ENCODE measurements at regions not wholly inside any gene's neighbourhood (a gene's known extent, or its start where the extent isn't known, plus 50 kb on each side); places are given as distances from the start of the nearest gene placed in this dataset.
"Not testable (repeated sequence)": the region's sequence is repeated elsewhere in the genome, so short reads cannot be mapped to it uniquely, and the experiment has no call there.

- Mint-ChIP-seq H3K9me3 (peaks cover 9% of the 10 kb centered on the region), H3K4me1 (no peaks in the 10 kb centered on the region), H3K27me3 (no peaks in the 10 kb centered on the region), H3K36me3 (ENCODE audit: low read depth) (no peaks in the 10 kb centered on the region), H3K27ac (no peak overlapping the region), H3K4me3 (no peak overlapping the region)
- ChIA-PET POLR2A (no interaction called here), CTCF (no interaction called here)
- no peak for DNase-seq
Measured at GRCh38 chr13:86445672-86446071, 646.5 kb upstream of the SLITRK6 start.

GRCh38 chr13:86446311-86446710, 647.1 kb upstream of the SLITRK6 start:
- POLR2A ChIA-PET, result no interaction called here
- CTCF ChIA-PET, result no interaction called here
- no peak for DNase-seq
- Mint-ChIP-seq H3K4me3 (no peak overlapping the region), H3K27ac (no peak overlapping the region), H3K9me3 (peaks cover 9% of the 10 kb centered on the region), H3K27me3 (no peaks in the 10 kb centered on the region), H3K36me3 (ENCODE audit: low read depth) (no peaks in the 10 kb centered on the region), H3K4me1 (no peaks in the 10 kb centered on the region)

- H3K27ac Mint-ChIP-seq, result no peak overlapping the region
- CTCF ChIA-PET, result no interaction called here
- H3K36me3 Mint-ChIP-seq (ENCODE audit: low read depth), result no peaks in the 10 kb centered on the region
- POLR2A ChIA-PET, result no interaction called here
- no peak for DNase-seq
- no peaks in the 10 kb centered on the region for H3K27me3 Mint-ChIP-seq
- no peak overlapping the region for H3K4me3 Mint-ChIP-seq
- H3K4me1 Mint-ChIP-seq, result no peaks in the 10 kb centered on the region
- H3K9me3 Mint-ChIP-seq, result peaks cover 9% of the 10 kb centered on the region
Measured at GRCh38 chr13:86447479-86447878, 648.3 kb upstream of the SLITRK6 start.

- H3K36me3 Mint-ChIP-seq (ENCODE audit: low read depth), result no peaks in the 10 kb centered on the region
- no peak overlapping the region for H3K4me3 Mint-ChIP-seq
- ChIA-PET CTCF (no interaction called here), POLR2A (no interaction called here)
- no peak for DNase-seq
- H3K9me3 Mint-ChIP-seq, result peaks cover 2% of the 10 kb centered on the region
- H3K27me3 Mint-ChIP-seq, result no peaks in the 10 kb centered on the region
- no peak overlapping the region for H3K27ac Mint-ChIP-seq
- H3K4me1 Mint-ChIP-seq, result no peaks in the 10 kb centered on the region
Measured at GRCh38 chr13:86462011-86462410, 662.8 kb upstream of the SLITRK6 start.

- ChIA-PET POLR2A (no interaction called here), CTCF (no interaction called here)
- Mint-ChIP-seq H3K36me3 (ENCODE audit: low read depth) (no peaks in the 10 kb centered on the region), H3K27ac (no peak overlapping the region), H3K4me1 (no peaks in the 10 kb centered on the region), H3K4me3 (no peak overlapping the region), H3K9me3 (peaks cover 2% of the 10 kb centered on the region), H3K27me3 (no peaks in the 10 kb centered on the region)
- no peak for DNase-seq
Measured at GRCh38 chr13:86464193-86464592, 665.0 kb upstream of the SLITRK6 start.

- no peak for DNase-seq
- H3K4me3 Mint-ChIP-seq, result no peak overlapping the region
- H3K27ac Mint-ChIP-seq, result no peak overlapping the region
- no peaks in the 10 kb centered on the region for H3K36me3 Mint-ChIP-seq (ENCODE audit: low read depth)
- H3K27me3 Mint-ChIP-seq, result no peaks in the 10 kb centered on the region
- ChIA-PET CTCF (no interaction called here), POLR2A (no interaction called here)
- no peaks in the 10 kb centered on the region for H3K4me1 Mint-ChIP-seq
- no peaks in the 10 kb centered on the region for H3K9me3 Mint-ChIP-seq
Measured at GRCh38 chr13:86474971-86475370, 675.8 kb upstream of the SLITRK6 start.

- no peak overlapping the region for H3K27ac Mint-ChIP-seq
Measured at GRCh38 chr13:86476656-86477055, 677.4 kb upstream of the SLITRK6 start.

GRCh38 chr13:86486582-86486981, 687.4 kb upstream of the SLITRK6 start:
- Mint-ChIP-seq H3K4me3 (no peak overlapping the region), H3K36me3 (ENCODE audit: low read depth) (no peaks in the 10 kb centered on the region), H3K27ac (no peak overlapping the region), H3K4me1 (no peaks in the 10 kb centered on the region), H3K9me3 (peaks cover 7% of the 10 kb centered on the region), H3K27me3 (no peaks in the 10 kb centered on the region)
- ChIA-PET POLR2A (no interaction called here), CTCF (no interaction called here)
- no peak for DNase-seq

More at GRCh38 chr13:86476656-86477055, 677.4 kb upstream of the SLITRK6 start:
- ChIA-PET CTCF (no interaction called here), POLR2A (no interaction called here)
- Mint-ChIP-seq H3K4me1 (no peaks in the 10 kb centered on the region), H3K36me3 (ENCODE audit: low read depth) (no peaks in the 10 kb centered on the region), H3K4me3 (no peak overlapping the region), H3K27me3 (no peaks in the 10 kb centered on the region), H3K9me3 (no peaks in the 10 kb centered on the region)
- no peak for DNase-seq

- no peak for DNase-seq
- Mint-ChIP-seq H3K4me3 (no peak overlapping the region), H3K27ac (no peak overlapping the region), H3K9me3 (peaks cover 4% of the 10 kb centered on the region), H3K4me1 (no peaks in the 10 kb centered on the region), H3K27me3 (no peaks in the 10 kb centered on the region), H3K36me3 (ENCODE audit: low read depth) (no peaks in the 10 kb centered on the region)
- CTCF ChIA-PET, result no interaction called here
- POLR2A ChIA-PET, result no interaction called here
Measured at GRCh38 chr13:86491121-86491520, 691.9 kb upstream of the SLITRK6 start.

GRCh38 chr13:86501931-86502330, 702.7 kb upstream of the SLITRK6 start:
- H3K36me3 Mint-ChIP-seq (ENCODE audit: low read depth); H3K4me1 Mint-ChIP-seq; DNase-seq; H3K9me3 Mint-ChIP-seq; CTCF ChIA-PET; H3K27ac Mint-ChIP-seq; POLR2A ChIA-PET; H3K27me3 Mint-ChIP-seq; H3K4me3 Mint-ChIP-seq: not testable (repeated sequence)

- CTCF ChIA-PET, result no interaction called here
- Mint-ChIP-seq H3K4me1 (no peaks in the 10 kb centered on the region), H3K27ac (no peak overlapping the region), H3K27me3 (no peaks in the 10 kb centered on the region), H3K4me3 (no peak overlapping the region), H3K9me3 (peaks cover 5% of the 10 kb centered on the region), H3K36me3 (ENCODE audit: low read depth) (no peaks in the 10 kb centered on the region)
- POLR2A ChIA-PET, result no interaction called here
- DNase-seq, result no peak
Measured at GRCh38 chr13:86510792-86511191, 711.6 kb upstream of the SLITRK6 start.

- no peak for DNase-seq
- ChIA-PET POLR2A (no interaction called here), CTCF (no interaction called here)
- Mint-ChIP-seq H3K4me3 (no peak overlapping the region), H3K36me3 (ENCODE audit: low read depth) (no peaks in the 10 kb centered on the region), H3K4me1 (no peaks in the 10 kb centered on the region), H3K27ac (no peak overlapping the region), H3K27me3 (no peaks in the 10 kb centered on the region), H3K9me3 (no peaks in the 10 kb centered on the region)
Measured at GRCh38 chr13:86541461-86541860, 742.2 kb upstream of the SLITRK6 start.

- Mint-ChIP-seq H3K4me1 (no peaks in the 10 kb centered on the region), H3K27me3 (no peaks in the 10 kb centered on the region), H3K9me3 (peaks cover 6% of the 10 kb centered on the region), H3K27ac (no peak overlapping the region), H3K4me3 (no peak overlapping the region), H3K36me3 (ENCODE audit: low read depth) (no peaks in the 10 kb centered on the region)
- DNase-seq, result no peak
- POLR2A ChIA-PET, result no interaction called here
- CTCF ChIA-PET, result no interaction called here
Measured at GRCh38 chr13:86554066-86554465, 754.8 kb upstream of the SLITRK6 start.

GRCh38 chr13:86559901-86560300, 760.7 kb upstream of the SLITRK6 start:
- Mint-ChIP-seq H3K9me3 (peaks cover 5% of the 10 kb centered on the region), H3K27me3 (no peaks in the 10 kb centered on the region), H3K27ac (no peak overlapping the region), H3K4me1 (no peaks in the 10 kb centered on the region), H3K4me3 (no peak overlapping the region), H3K36me3 (ENCODE audit: low read depth) (no peaks in the 10 kb centered on the region)
- ChIA-PET CTCF (no interaction called here), POLR2A (no interaction called here)
- DNase-seq, result no peak

- ChIA-PET CTCF (no interaction called here), POLR2A (no interaction called here)
- Mint-ChIP-seq H3K36me3 (ENCODE audit: low read depth) (no peaks in the 10 kb centered on the region), H3K9me3 (peaks cover 2% of the 10 kb centered on the region), H3K4me3 (no peak overlapping the region), H3K27ac (no peak overlapping the region), H3K27me3 (no peaks in the 10 kb centered on the region), H3K4me1 (no peaks in the 10 kb centered on the region)
- no peak for DNase-seq
Measured at GRCh38 chr13:86562866-86563265, 763.6 kb upstream of the SLITRK6 start.
